ENCODE measurements at regions not wholly inside any gene's neighbourhood (a gene's known extent, or its start where the extent isn't known, plus 50 kb on each side); places are given as distances from the start of the nearest gene placed in this dataset.

DNA sequence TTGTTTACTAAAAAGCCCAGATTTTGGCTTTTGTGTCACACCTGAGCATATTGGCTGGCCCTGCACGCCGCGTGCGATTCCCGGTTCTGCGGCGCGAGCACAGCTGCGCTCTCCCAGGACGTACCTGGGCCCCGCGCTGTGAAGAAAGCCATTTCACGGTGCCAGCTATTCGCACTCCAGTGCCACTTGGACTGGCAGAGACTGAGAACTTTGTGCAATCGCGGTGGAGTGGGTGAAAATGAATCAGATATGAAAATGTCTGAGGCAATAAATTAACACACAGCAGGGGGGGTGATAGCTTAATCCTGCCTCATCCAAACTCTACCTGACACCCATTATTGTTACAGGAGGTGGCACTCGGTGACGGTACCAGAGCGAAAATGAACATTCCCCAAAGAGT lies 330.1 kb upstream of the MGMT start:
- Mint-ChIP-seq H3K9me3 (no peaks in the 10 kb centered on the region), H3K27ac (ENCODE audit: unreplicated experiment) (no peak overlapping the region), H3K4me3 (no peak overlapping the region), H3K27me3 (ENCODE audit: low read depth) (peaks cover 5% of the 10 kb centered on the region), H3K4me1 (peaks cover 22% of the 10 kb centered on the region), H3K36me3 (ENCODE audit: low read depth) (no peaks in the 10 kb centered on the region)
- no peak for DNase-seq (ENCODE audit: low read depth, low spot score)
- no peak for TF ChIP-seq CTCF (conservative IDR thresholded peaks at IDR 0.05)

- peaks cover 33% of the 10 kb centered on the region for H3K4me1 Mint-ChIP-seq
- no peaks in the 10 kb centered on the region for H3K36me3 Mint-ChIP-seq (ENCODE audit: low read depth)
- no peak overlapping the region for H3K4me3 Mint-ChIP-seq
- H3K27me3 Mint-ChIP-seq (ENCODE audit: low read depth), result peaks cover 5% of the 10 kb centered on the region
- DNase-seq (ENCODE audit: low read depth, low spot score), result no peak
- no peaks in the 10 kb centered on the region for H3K9me3 Mint-ChIP-seq
- no peak for TF ChIP-seq CTCF (conservative IDR thresholded peaks at IDR 0.05)
- H3K27ac Mint-ChIP-seq (ENCODE audit: unreplicated experiment), result no peak overlapping the region
These were observed 325.8 kb upstream of the MGMT start for GRCh38 chr10:129140921-129141885.

GRCh38 chr10:129151281-129151680 lies 315.8 kb upstream of the MGMT start:
- Mint-ChIP-seq H3K27ac (ENCODE audit: unreplicated experiment) (no peak overlapping the region), H3K27me3 (ENCODE audit: low read depth) (peaks cover 2% of the 10 kb centered on the region), H3K9me3 (peaks cover 15% of the 10 kb centered on the region), H3K4me3 (no peak overlapping the region), H3K36me3 (ENCODE audit: low read depth) (peaks cover under 1% of the 10 kb centered on the region), H3K4me1 (no peaks in the 10 kb centered on the region)
- DNase-seq (ENCODE audit: low read depth, low spot score), result no peak
- TF ChIP-seq CTCF (conservative IDR thresholded peaks at IDR 0.05), result no peak

DNA sequence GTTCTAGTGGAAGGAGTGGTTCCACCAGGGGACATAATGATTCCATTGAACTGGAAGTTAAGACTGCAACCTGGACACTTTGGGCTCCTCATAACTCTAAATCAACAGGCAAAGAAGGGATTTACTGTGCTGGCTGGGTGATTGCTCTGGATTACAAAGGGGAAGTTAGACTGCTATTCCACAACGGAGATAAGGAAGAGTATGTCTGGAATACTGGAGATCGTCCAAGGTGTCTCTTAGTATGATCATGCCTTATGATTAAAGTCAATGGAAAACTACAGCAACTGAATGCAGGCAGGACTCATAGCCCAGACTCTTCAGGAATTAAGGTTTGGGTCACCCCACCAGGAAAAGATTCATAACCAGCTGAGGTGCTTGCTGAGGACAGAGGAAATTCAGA lies 310.6 kb upstream of the MGMT start:
- H3K27ac Mint-ChIP-seq (ENCODE audit: unreplicated experiment), result no peak overlapping the region
- peaks cover 18% of the 10 kb centered on the region for H3K9me3 Mint-ChIP-seq
- peaks cover 8% of the 10 kb centered on the region for H3K4me1 Mint-ChIP-seq
- no peak for TF ChIP-seq CTCF (conservative IDR thresholded peaks at IDR 0.05)
- peaks cover 1% of the 10 kb centered on the region for H3K27me3 Mint-ChIP-seq (ENCODE audit: low read depth)
- H3K36me3 Mint-ChIP-seq (ENCODE audit: low read depth), result peaks cover 3% of the 10 kb centered on the region
- DNase-seq (ENCODE audit: low read depth, low spot score), result no peak
- no peak overlapping the region for H3K4me3 Mint-ChIP-seq

- no peak overlapping the region for H3K4me3 Mint-ChIP-seq
- H3K9me3 Mint-ChIP-seq, result peaks cover 18% of the 10 kb centered on the region
- no peak for DNase-seq (ENCODE audit: low read depth, low spot score)
- no peak overlapping the region for H3K27ac Mint-ChIP-seq (ENCODE audit: unreplicated experiment)
- no peaks in the 10 kb centered on the region for H3K27me3 Mint-ChIP-seq (ENCODE audit: low read depth)
- H3K36me3 Mint-ChIP-seq (ENCODE audit: low read depth), result peaks cover 3% of the 10 kb centered on the region
- TF ChIP-seq CTCF (conservative IDR thresholded peaks at IDR 0.05), result no peak
- peaks cover 8% of the 10 kb centered on the region for H3K4me1 Mint-ChIP-seq
These were observed 309.9 kb upstream of the MGMT start for GRCh38 chr10:129157185-129157584.

Measured in neural crest cell (in vitro differentiated cells).